DLD1 (cell line): ENCODE measurements at regions not wholly inside any gene's neighbourhood (a gene's known extent, or its start where the extent isn't known, plus 50 kb on each side); places are given as distances from the start of the nearest gene placed in this dataset.

Experiments
- in situ Hi-C: cut with HindIII; loops from 2 replicates; pipeline ENCODE4 v1.10.0; 2017; ENCODE audit warnings: low sequenced_read_pairs

DNA sequence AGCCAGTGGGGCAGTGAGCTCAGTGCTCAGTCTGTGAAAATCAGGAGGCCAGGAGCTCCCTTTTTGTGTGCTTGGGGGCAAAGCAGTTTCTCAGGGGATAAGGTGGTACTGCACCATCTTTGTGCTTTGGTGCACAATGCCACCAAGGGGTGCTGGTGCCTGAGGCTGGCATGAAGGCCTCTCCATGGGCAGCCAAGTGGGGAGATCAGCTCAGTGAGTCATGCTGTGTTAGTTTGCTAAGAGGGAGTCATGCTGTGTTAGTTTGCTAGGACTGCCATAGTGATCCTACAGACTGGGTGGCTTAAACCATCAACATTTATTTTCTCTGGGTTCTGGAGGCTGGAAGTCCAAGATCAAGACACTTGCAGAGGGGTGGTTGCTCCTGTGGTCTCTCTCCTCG lies 428.1 kb downstream of the PRDM2 start:
- in situ Hi-C loops, result no loop called here

DNA sequence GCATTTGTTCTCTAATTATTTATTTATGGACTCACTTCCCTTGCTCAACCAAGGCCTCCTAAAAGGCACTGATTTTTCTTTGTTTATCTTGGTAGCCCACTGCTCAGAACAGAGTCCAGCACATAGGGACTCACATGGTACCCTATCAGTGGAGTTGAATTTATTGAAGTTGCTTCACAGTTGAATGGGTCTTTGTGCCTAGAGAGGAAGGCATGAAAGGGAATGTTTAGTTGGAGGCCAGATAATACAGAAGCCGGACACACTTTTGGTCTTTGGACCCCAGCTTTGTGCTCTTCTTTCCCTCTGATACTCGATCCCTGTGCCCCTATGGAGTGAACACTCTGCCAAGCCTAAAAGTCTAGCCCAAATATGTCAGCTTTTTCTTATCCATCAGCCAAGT lies 429.0 kb downstream of the PRDM2 start:
- in situ Hi-C loops, result no loop called here

DNA sequence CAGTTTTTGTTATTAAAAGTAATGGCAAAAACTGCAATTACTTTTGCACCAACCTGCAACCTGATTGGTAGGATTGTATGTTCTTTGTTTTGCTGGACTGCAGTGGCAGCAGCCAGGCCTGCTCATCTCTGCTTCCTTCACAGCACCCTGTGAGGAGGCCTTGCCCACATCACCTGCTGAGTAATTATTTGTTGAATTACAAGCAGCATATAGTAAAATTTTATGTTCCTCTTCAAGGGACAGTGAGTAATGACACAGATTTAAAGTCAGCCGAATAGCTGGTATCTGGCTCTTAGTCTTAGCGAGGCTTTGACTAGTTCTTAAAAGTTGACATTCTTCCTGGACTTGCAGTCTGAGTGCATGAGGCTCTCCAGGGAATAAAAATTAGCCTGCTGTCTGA lies 435.1 kb downstream of the PRDM2 start:
- in situ Hi-C loops, result loop anchor here (10.0 kb wide), 1 partner anchor 70 kb away; no protein-coding TSS in a partner anchor

DNA sequence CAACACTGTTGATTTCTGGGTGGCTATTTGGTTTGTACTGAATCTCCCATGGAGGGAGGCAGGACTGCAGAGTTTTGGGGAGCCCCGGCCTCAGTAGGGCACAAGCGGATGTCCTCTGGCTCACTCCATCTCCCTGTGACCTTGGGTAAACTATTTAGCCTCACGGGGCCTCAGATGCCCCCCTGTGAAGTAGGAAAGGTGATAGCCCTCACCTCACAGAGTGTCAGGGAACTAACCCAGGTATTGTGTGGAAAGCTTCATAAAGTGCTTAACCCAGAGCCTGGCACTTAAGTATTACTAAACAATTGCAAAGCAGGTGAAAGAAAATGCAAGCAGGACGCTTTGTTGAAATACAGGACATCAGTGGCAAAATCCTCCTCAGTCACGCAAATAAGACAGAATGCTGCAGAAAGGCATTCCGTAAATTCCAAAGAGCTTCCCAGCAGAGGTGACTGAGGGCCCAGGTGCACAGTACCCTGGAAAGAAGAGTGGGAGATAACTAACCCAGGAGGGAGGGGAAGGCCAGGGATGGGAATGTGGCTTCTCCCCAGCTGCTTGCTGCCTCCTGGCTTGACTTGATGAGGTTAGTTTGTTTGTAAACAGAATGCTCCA lies 436.3 kb downstream of the PRDM2 start:
- in situ Hi-C loops, result loop anchor here (10.0 kb wide), 1 partner anchor 71 kb away; no protein-coding TSS in a partner anchor

DNA sequence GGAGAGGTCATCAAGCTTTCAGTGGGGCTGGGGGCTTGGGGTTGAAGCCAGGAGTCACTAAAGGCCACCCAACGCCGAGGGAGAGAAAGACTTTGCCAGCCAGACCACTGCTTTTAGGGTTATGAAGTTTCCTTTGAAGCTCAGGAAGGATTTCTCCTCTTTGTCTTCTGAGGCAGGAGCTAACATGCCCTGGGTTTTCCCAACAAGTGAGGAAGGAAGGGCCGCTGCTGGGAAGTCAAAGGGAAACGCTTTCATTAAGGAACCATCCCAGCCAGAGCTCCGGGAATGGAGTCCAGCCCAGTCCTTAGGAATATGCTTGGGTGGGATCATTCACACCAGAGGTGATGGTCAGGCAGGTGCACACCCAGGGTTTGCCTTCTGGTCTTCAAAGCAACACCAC lies 436.9 kb downstream of the PRDM2 start:
- in situ Hi-C loops, result loop anchor here (10.0 kb wide), 1 partner anchor 72 kb away; no protein-coding TSS in a partner anchor

DNA sequence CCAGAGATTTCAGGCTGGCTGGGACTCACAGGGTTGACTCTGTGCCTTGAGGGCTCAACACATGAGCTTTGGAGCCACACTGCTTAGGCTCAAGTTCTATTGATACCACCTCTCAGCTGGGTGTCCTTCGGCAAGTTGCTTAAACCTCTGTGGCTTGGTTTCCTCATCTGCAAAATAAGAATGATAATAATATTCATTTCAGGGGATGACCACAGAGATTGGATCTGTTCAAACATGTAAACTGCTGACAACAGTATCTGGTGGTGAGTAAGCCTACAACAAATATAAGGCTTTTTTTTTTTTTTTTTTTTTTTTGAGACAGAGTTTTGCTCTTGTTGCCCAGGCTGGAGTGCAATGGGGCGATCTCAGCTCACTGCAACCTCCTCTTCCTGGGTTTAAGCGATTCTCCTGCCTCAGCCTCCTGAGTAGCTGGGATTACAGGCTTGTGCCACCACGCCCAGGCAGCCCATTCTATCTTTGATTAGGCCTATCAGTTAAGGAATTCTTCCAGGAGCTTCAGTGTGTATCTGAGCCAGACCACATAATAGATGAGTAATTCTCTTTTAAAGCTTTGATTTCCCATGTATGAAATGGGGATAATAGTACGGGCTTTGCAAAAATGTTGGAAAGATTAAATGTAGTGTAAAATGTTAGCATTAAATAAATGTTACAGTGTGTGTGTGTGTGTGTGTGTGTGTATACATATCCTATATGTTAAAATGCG lies 437.6 kb downstream of the PRDM2 start:
- in situ Hi-C loops, result loop anchor here (10.0 kb wide), 1 partner anchor 73 kb away; no protein-coding TSS in a partner anchor

DNA sequence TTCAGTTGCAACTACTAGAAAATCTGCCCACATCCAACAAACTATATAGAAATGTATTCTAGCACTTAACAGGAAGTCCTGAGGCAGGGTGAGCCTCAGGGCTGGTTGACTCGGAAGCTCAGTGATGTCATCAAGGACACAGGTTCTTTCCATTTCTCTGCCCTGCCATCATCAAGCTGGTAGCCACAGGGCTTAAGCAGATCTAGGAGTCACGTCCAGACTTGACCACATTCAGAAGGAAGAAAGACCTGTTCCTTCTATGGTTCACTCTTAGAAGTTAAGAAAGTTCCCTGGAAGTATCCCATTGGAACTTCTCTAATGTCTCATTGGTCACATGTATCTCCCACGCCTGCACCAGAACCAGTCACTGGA lies 438.1 kb downstream of the PRDM2 start:
- in situ Hi-C loops, result loop anchor here (10.0 kb wide), 1 partner anchor 73 kb away; no protein-coding TSS in a partner anchor

DNA sequence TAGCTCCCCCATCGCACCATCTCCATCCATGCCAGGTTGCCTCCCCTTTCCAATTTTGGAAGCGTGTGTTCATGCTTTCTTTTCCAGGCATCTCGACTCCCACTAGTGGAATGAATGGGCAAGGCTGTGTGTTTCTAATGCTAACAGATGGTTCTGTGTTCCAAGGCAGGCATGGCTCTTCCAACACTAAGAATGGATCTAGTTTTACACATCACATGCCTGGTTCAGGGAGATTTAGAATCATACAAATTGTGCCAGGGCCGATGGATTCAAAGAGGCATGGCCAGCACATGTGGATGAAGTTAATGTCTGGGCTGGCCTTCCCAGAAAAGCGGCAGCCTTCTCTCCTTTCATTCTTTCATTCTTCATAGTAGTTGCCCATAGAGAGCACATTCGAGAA lies 438.7 kb downstream of the PRDM2 start:
- in situ Hi-C loops, result loop anchor here (10.0 kb wide), 1 partner anchor 74 kb away; no protein-coding TSS in a partner anchor

DNA sequence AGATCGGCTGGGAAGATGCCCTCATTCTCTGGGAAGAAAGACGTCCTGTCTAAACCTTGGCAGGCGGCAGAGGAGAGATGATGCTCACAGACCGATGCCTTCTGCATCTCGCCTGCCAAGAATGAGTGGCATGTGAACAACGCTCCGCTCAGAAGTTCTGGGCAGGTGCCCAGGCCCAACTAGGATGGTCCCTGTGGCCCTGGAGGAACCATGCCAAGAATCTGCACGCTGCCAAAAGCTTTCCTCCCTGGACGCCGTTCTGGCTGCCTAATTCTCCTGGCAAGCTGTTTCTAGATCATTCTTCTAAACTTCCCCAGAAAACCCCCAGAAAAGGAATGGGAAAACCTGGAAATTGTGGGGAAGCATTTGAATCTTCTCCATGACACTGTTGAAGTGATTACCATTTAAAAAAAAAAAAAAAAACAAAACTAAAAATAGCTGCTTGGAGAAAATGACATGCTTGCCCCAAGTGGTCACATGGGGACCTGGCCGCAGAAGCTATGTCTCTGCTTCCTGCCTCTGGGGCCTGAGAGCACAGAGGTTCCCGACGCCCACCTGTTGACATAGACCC lies 440.9 kb downstream of the PRDM2 start:
- in situ Hi-C loops, result no loop called here

DNA sequence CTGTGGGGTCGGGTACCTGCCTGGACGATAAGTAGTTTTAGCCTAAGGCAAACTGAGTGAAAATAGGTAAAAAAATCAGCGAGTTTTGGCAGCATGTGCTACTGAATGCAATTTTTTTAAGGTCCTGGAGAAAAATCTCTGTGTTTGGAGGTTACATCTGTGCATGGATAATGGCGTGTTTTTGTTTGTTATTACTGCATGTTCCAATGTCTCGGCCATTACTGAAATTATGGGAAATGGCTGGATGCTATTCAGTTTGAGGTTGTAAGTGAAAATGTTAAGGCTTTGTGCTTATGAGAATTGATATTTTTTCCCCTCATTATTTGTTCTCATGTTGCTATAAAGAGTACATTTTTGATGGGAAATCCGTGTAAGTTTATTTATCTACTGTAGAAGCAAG lies 441.7 kb downstream of the PRDM2 start:
- in situ Hi-C loops, result no loop called here

DNA sequence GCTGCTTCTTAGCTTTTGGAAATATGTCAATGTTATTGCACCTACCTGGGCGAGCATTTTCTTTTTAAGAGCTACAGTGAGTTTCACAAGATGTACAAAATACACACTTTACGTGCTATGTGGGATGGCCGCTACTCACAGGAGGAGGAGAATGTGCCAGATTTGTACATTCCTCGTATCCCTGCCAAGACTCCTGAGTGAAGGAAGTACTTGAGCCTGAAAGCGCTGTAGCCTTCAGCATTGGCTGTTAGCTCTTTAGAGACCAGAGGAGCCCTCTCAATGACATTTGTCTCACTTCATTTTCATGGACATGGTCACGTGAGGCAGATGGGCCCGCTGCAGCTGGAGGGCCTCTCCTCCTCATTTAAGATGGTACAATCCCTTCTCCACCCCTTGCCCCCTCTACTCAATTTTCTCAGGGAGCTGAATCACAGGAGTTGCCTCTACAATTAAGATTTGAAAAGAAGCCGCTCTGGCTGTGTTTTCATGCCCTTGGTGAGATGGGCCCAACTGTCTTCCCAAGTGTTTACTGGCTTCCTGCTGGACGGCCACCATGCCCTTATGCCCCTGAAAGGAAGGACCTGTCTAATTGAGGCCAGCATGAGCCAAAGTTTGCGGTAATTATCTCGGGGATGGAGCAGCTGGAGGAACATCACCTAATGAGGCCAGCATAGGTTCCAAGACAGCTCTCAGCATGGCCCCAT lies 442.6 kb downstream of the PRDM2 start:
- in situ Hi-C loops, result no loop called here

DNA sequence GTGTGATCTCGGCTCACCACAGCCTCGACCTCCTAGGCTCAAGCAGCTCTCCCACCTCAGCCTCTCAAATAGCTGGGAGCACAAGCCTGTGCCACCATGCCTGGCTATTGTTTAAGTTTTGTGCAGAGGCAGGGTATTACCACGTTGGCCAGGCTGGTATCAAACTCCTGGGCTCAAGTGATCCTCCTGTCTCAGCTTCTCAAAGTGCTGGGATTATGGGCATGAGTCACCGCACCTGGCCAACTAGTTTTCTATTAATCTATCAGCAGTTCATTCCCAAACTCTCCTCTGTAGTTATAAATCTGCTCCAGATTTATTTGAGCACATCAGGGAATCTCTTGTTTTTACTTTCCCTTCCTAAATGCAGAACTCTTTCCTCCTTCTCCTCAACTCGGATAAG lies 443.8 kb downstream of the PRDM2 start:
- in situ Hi-C loops, result no loop called here

DNA sequence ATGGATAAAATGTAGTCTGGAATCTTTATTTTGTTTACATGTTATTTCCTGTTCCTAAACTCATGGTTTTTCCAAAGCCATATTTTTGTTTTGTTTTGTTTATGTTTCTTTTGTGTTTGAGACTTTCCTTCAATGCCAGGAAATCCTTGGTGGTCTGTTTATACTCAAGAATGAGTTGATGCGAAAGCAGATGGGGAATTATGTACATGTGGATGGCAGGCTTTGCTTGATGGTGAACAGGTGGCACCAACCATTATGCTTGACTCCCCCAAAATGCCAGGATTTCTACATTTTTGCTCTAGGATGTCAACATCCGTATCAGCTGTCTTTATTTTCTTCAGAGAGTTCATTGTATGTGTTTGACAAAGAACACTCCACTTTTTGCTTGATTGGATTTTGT lies 448.5 kb downstream of the PRDM2 start:
- in situ Hi-C loops, result no loop called here

DNA sequence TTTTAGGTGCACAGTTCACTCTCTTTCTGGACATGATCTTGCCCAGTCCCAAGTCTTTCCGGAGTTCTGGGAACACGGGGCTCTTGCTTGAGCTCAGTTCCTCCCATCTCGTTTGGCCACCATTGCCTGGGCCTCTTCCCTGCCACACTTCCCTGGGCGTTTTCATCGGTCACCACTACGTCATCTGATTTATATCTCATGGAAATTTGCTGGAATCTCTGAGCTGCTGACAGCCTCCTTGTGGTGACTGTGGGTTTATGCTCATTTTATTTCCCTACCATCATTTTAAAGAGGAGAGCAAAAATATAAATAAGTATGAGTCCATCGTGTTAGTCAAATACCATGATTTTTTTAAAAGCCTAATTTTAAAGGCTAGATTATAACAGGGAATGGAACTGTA lies 449.1 kb upstream of the KAZN start:
- in situ Hi-C loops, result no loop called here

DNA sequence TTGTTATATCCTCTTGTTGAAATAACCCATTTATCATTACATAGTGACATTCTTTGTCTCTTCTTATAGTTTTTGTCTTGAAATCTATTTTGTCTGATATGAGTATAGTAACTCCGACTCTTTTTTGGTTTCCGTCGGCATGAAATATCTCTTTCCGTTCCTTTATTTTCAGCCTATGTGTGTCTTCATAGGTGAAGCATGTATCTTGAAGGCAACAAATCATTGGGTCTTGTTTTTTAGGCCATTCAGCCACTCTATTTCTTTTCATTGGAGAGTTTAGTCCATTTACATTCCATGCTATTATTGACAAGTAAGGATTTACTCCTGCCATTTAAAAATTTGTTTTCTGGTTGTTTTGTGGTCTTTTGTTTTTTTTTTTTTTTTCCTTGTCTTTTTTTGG lies 441.9 kb upstream of the KAZN start:
- in situ Hi-C loops, result no loop called here

DNA sequence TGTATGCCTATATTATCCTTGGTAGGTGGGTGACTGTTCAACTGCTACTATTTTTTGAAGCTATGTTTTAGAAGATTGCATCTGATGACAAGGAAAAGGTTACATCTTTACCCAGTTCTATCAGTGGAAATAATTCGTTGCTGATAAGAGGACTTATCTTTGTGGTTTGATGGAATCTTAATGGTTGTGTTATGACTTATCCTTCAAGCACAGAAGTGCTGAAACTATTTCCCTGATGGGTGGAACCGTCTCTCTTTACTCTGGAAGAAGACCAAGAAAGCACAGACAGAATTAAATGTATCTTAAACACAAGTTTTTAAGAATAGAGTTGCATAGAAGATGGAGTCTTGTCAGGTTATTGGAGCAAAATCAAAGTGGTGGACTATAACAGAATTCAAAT lies 437.7 kb upstream of the KAZN start:
- in situ Hi-C loops, result no loop called here

DNA sequence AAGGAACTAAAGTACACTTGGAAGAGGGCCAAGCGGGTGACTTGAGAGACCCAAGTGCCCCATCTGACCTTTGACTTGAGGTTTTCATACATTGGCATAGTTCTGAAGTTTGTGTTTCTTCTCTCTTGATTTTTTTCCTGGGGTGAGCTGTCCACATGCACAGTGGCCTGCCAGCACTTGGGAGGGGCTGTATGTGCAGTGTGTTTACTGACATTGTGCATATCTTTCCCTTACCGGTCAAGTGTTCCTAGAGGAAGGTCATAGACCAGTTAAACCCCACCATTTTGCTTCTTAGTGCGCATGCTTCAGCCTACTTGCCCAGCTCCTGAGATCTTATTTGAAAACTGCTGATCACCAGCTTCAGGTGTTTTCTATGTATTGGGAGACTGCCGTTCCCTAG lies 435.2 kb upstream of the KAZN start:
- in situ Hi-C loops, result no loop called here

DNA sequence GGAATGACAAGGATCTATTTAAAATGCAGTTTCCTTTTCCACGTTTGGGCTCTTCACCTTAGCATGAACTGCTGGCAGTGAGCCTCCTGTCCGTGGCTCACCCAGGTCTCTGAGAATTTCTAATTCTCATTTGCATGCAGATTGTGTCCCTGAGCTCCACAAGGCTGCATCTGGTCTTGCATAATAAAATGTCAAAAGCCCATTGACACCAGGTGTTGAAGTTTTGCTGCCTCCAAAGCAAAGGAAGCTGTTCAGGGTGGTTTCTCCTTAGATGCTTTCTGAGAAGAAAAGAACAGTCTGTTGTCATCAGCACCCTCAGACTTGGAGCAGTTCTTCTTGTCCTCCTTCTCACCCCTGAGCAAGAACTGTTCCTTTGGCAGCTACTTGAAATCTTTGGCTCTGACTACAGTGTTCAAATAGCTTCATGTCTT lies 433.1 kb upstream of the KAZN start:
- in situ Hi-C loops, result no loop called here

DNA sequence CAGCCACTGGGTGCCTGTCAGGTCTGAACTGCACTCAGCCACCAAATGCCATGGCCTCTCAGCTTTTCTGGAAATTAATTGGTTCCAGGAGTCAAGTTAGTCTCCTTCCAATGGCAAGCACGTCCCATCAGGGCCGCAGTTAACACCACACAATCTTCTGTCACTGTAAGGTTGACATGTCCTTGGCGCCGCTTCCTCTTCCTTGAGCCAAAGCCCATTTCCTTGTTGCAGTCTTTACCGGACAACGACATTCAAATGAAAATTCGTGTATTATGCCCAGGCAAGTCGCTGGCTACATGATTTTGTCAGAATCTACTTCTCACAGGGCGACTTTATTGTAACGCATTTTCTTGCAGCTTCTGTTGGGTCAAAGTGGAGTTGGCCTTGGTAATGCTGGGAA lies 430.6 kb upstream of the KAZN start:
- in situ Hi-C loops, result no loop called here

DNA sequence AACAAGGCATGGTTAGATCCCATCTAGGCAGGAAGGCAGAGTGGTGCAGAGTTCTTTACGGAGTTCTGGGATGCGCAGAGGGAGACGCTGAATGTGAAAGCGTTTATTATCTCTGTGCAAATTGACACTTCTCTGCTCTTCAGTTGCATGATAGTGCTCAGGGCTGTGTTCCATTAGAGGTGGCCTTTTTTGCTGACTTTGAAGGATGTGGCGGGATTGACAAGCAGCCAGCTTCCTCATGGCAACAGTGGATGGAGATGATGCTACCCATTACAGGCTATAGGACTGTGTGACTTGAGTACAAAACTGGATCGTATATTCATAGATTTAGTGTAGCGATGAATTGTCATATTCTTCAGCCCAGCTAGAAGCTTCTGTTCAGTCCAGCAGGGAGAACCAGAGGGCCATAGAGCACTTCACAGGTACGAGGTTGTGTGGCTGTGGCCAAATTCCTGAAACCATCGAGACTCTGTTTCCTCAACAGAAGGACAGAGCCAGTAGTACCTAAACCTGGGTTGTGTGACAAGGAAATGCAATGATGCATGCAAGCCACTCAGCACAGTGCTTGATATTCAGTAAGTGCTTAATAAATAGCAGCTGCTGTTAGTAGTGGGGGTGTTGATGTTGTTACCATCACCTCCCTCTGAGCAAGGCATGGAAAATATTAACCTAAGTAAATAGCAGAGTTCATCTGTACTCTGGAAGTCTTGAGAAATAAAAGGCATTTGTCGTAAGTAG lies 430.0 kb upstream of the KAZN start:
- in situ Hi-C loops, result no loop called here

DNA sequence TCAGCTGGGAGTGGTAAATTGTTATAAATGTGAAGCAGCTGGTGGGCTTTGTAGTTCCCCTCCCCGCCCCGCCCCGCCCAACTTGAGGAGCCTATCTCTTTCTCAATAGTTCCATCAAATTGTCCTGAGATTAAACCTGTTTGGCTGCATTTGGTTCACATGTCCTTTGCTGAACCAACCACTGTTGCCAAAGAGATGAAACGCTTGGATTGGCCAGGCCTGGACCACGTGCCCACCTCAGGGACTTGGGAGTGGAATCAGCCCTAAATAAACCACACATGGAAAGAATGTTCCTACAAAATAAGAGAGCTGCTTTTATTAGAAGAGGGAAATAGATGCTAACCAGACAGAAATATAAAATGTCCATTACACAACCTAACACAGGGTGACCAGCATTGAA lies 424.9 kb upstream of the KAZN start:
- in situ Hi-C loops, result no loop called here
